ENCODE measurements at regions not wholly inside any gene's neighbourhood (a gene's known extent, or its start where the extent isn't known, plus 50 kb on each side); places are given as distances from the start of the nearest gene placed in this dataset.

DNA sequence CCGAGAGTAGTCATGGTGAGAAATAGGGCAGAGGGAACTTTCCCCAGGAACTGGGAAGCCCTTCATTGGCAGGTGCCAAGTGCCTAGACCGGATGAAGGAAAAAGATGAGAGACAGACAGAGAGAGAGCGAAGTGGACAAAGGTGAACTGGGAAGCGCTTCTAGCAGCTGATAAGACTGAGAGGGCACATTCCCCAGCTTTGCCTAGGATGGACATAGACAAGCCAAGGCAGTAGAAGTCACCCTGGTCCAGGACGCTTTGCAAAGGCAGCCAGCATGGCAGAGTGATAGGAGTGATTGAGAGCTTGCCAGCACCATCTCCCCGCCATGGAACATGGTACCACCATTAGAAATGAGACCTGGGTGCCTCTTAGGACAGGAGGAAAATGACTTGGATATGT lies 372.8 kb upstream of the MGMT start:
- DNase-seq (ENCODE audit: low spot score), result no peak
- TF ChIP-seq, protein P1, sequence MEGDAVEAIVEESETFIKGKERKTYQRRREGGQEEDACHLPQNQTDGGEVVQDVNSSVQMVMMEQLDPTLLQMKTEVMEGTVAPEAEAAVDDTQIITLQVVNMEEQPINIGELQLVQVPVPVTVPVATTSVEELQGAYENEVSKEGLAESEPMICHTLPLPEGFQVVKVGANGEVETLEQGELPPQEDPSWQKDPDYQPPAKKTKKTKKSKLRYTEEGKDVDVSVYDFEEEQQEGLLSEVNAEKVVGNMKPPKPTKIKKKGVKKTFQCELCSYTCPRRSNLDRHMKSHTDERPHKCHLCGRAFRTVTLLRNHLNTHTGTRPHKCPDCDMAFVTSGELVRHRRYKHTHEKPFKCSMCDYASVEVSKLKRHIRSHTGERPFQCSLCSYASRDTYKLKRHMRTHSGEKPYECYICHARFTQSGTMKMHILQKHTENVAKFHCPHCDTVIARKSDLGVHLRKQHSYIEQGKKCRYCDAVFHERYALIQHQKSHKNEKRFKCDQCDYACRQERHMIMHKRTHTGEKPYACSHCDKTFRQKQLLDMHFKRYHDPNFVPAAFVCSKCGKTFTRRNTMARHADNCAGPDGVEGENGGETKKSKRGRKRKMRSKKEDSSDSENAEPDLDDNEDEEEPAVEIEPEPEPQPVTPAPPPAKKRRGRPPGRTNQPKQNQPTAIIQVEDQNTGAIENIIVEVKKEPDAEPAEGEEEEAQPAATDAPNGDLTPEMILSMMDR (IDR thresholded peaks at IDR 0.05; ENCODE audit: low read depth, low read length, missing input control), result no peak
- TF ChIP-seq FOXA2 (IDR thresholded peaks at IDR 0.05) (no peak), NR2F2 (IDR thresholded peaks at IDR 0.05) (no peak), RAD21 (IDR thresholded peaks at IDR 0.05) (no peak), GABPA (IDR thresholded peaks at IDR 0.05 in 1 of 2, conservative IDR thresholded peaks at IDR 0.05 in 1 of 2) (no peak), SP1 (IDR thresholded peaks at IDR 0.05) (no peak), YY1 (IDR thresholded peaks at IDR 0.05) (no peak), HNF4A (conservative IDR thresholded peaks at IDR 0.05) (no peak), EGR1 (IDR thresholded peaks at IDR 0.05; ENCODE audit: low read depth in 2 of 2) (no peak), FOXA1 (IDR thresholded peaks at IDR 0.05) (no peak), JUND (IDR thresholded peaks at IDR 0.05) (no peak)
- TF ChIP-seq, protein P2, sequence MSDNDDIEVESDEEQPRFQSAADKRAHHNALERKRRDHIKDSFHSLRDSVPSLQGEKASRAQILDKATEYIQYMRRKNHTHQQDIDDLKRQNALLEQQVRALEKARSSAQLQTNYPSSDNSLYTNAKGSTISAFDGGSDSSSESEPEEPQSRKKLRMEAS (IDR thresholded peaks at IDR 0.05), result no peak
- TF ChIP-seq, protein P3, sequence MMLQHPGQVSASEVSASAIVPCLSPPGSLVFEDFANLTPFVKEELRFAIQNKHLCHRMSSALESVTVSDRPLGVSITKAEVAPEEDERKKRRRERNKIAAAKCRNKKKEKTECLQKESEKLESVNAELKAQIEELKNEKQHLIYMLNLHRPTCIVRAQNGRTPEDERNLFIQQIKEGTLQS (IDR thresholded peaks at IDR 0.05), result no peak
- TF ChIP-seq, protein P4, sequence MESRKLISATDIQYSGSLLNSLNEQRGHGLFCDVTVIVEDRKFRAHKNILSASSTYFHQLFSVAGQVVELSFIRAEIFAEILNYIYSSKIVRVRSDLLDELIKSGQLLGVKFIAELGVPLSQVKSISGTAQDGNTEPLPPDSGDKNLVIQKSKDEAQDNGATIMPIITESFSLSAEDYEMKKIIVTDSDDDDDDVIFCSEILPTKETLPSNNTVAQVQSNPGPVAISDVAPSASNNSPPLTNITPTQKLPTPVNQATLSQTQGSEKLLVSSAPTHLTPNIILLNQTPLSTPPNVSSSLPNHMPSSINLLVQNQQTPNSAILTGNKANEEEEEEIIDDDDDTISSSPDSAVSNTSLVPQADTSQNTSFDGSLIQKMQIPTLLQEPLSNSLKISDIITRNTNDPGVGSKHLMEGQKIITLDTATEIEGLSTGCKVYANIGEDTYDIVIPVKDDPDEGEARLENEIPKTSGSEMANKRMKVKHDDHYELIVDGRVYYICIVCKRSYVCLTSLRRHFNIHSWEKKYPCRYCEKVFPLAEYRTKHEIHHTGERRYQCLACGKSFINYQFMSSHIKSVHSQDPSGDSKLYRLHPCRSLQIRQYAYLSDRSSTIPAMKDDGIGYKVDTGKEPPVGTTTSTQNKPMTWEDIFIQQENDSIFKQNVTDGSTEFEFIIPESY (IDR thresholded peaks at IDR 0.05), result no peak
- 95% methylated on average over 6 of the region's 6 CpGs for WGBS

DNA sequence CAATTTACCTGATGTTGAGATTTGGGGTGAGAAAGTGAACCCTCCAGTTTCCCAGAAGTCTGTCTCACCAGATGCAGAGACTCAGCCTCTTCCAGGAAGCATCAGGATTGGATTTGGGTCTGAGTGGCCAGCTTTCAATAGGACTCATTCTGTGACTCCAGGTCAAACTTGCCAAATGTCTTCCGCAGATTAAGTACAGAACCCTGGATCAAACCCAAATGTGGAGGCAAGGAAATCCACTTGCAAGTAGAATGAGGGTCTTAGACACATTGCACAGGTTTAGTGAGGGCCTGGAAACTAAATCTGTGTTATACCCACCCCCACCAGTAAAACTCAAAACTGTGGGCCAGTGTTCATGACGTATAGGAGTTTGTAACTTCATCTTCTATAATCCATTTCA lies 372.2 kb upstream of the MGMT start:
- TF ChIP-seq, protein P2 (IDR thresholded peaks at IDR 0.05), result no peak
- TF ChIP-seq, protein P3 (IDR thresholded peaks at IDR 0.05), result no peak
- no peak for TF ChIP-seq SP1 (IDR thresholded peaks at IDR 0.05)
- no peak for TF ChIP-seq HNF4G (IDR thresholded peaks at IDR 0.05)
- no peak for TF ChIP-seq RAD21 (IDR thresholded peaks at IDR 0.05)
- no peak for TF ChIP-seq JUND (IDR thresholded peaks at IDR 0.05)
- TF ChIP-seq NR2F2 (IDR thresholded peaks at IDR 0.05), result no peak
- TF ChIP-seq, protein P5, sequence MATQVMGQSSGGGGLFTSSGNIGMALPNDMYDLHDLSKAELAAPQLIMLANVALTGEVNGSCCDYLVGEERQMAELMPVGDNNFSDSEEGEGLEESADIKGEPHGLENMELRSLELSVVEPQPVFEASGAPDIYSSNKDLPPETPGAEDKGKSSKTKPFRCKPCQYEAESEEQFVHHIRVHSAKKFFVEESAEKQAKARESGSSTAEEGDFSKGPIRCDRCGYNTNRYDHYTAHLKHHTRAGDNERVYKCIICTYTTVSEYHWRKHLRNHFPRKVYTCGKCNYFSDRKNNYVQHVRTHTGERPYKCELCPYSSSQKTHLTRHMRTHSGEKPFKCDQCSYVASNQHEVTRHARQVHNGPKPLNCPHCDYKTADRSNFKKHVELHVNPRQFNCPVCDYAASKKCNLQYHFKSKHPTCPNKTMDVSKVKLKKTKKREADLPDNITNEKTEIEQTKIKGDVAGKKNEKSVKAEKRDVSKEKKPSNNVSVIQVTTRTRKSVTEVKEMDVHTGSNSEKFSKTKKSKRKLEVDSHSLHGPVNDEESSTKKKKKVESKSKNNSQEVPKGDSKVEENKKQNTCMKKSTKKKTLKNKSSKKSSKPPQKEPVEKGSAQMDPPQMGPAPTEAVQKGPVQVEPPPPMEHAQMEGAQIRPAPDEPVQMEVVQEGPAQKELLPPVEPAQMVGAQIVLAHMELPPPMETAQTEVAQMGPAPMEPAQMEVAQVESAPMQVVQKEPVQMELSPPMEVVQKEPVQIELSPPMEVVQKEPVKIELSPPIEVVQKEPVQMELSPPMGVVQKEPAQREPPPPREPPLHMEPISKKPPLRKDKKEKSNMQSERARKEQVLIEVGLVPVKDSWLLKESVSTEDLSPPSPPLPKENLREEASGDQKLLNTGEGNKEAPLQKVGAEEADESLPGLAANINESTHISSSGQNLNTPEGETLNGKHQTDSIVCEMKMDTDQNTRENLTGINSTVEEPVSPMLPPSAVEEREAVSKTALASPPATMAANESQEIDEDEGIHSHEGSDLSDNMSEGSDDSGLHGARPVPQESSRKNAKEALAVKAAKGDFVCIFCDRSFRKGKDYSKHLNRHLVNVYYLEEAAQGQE (IDR thresholded peaks at IDR 0.05), result no peak
- TF ChIP-seq YY1 (IDR thresholded peaks at IDR 0.05), result no peak
- Histone ChIP-seq H3K27me3 (ENCODE audit: control insufficient read depth in 4 of 4, insufficient read depth in 4 of 4, low read length in 3 of 4) (no peaks in the 10 kb centered on the region), H3K4me3 (ENCODE audit: low read depth in 1 of 3, low read length in 3 of 3) (no peak overlapping the region), H3K27ac (ENCODE audit: low read depth in 1 of 2, low read length in 2 of 2) (no peak overlapping the region), H3K36me3 (ENCODE audit: control insufficient read depth in 4 of 4, insufficient read depth in 3 of 4, low read depth in 1 of 4, low read length in 3 of 4) (no peaks in the 10 kb centered on the region), H3K9ac (ENCODE audit: low read depth in 1 of 2, low read length in 2 of 2) (no peak overlapping the region), H3K4me1 (ENCODE audit: control insufficient read depth in 4 of 4, insufficient read depth in 4 of 4, low read length in 3 of 4) (peaks cover 2 to 10% (median 8%) of the 10 kb centered on the region in 4 donors), H3K9me3 (ENCODE audit: control insufficient read depth in 4 of 4, low read length in 3 of 4) (no peaks in the 10 kb centered on the region)
- 94% methylated on average over 2 of the region's 2 CpGs for WGBS
- no peak for DNase-seq (ENCODE audit: low spot score)

More for the DNA sequence above, 372.8 kb upstream of the MGMT start:
- Histone ChIP-seq H3K9me3 (ENCODE audit: control insufficient read depth in 4 of 4, low read length in 3 of 4) (no peaks in the 10 kb centered on the region), H3K27ac (ENCODE audit: low read depth in 1 of 2, low read length in 2 of 2) (no peak overlapping the region), H3K4me3 (ENCODE audit: low read depth in 1 of 3, low read length in 3 of 3) (no peak overlapping the region), H3K36me3 (ENCODE audit: control insufficient read depth in 4 of 4, insufficient read depth in 3 of 4, low read depth in 1 of 4, low read length in 3 of 4) (no peaks in the 10 kb centered on the region), H3K4me1 (ENCODE audit: control insufficient read depth in 4 of 4, insufficient read depth in 4 of 4, low read length in 3 of 4) (peaks cover 2 to 10% (median 8%) of the 10 kb centered on the region in 4 donors), H3K9ac (ENCODE audit: low read depth in 1 of 2, low read length in 2 of 2) (no peak overlapping the region), H3K27me3 (ENCODE audit: control insufficient read depth in 4 of 4, insufficient read depth in 4 of 4, low read length in 3 of 4) (no peaks in the 10 kb centered on the region)

Measured in liver (tissue), 8 donors.